Breast epithelium (tissue), 3 donors: ENCODE measurements at regions not wholly inside any gene's neighbourhood (a gene's known extent, or its start where the extent isn't known, plus 50 kb on each side); places are given as distances from the start of the nearest gene placed in this dataset.

Experiments
- CTCF ChIP-seq, 3 donors: fragments of 450-650 bp; IDR thresholded peaks; one replicate each; pipeline ENCODE4 v1.5.1; 2016 to 2017; ENCODE audit warnings: antibody characterized with exemption in 3 of 3, mild to moderate bottlenecking in 3 of 3, moderate library complexity in 3 of 3
- POLR2A ChIP-seq: fragments of 450-650 bp; IDR thresholded peaks from one replicate; pipeline ENCODE4 v1.6.1; 2016; ENCODE audit warnings: antibody characterized with exemption, mild to moderate bottlenecking, moderate library complexity
- POLR2AphosphoS5 ChIP-seq, 3 donors: sonication (generic); formaldehyde crosslinking; IDR thresholded peaks; one replicate each; pipeline ENCODE4 v1.6.1; 2017; ENCODE audit warnings: antibody characterized with exemption in 3 of 3

GRCh38 chr4:60400593-60400992 lies 799.5 kb upstream of the ADGRL3 start:
- TF ChIP-seq CTCF (IDR thresholded peaks at IDR 0.05) = no peak
- no peak for TF ChIP-seq POLR2AphosphoS5 (IDR thresholded peaks at IDR 0.05)
- no peak for TF ChIP-seq POLR2A
